GM12873 (cell line): ENCODE measurements at regions not wholly inside any gene's neighbourhood (a gene's known extent, or its start where the extent isn't known, plus 50 kb on each side); places are given as distances from the start of the nearest gene placed in this dataset.

Experiments
- TF ChIP-seq, protein P1 (sequence below): IDR thresholded peaks from 2 replicates; pipeline ENCODE4 v1.5.1; 2012; ENCODE audit warnings: low read depth, mild to moderate bottlenecking, moderate library complexity, low read length, control low read depth; ENCODE audit not compliant: insufficient read depth; ENCODE audit errors: missing control alignments

DNA sequence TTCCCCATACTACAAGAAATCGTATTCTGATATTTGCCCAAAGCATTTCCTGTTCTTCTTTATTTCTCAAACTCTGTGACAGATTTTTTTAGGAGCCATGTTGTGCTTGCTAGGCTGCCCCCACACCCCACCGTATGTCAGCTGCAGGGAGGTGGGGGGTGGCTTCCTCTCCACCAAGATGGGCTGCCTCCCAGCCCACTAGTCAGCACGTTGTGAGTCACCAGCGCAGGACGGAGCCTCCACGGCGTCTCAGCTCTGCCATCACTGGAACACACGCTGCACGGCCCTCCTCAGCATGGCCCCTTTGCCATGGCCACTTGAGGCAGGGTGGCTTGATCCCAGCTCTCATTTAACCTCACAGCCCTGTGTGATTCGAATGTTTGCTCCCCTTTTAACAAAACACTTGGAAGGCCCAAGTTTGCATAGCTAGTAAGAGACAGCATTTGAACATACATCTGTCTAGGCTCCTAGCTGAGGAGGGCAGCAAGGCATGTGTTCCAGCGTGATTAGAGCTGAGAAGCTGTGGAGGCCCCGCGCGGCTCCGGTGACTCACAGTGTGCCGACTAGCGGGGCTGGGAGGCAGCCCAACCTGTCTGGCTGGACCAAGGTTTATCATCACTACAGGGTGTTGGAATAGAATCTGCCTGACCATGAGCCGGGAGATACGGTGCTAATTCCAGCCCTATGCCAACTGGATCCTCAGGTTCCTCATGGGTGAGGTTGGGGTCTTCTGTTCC lies 180.7 kb upstream of the NCAM1 start:
- TF ChIP-seq, protein P1, sequence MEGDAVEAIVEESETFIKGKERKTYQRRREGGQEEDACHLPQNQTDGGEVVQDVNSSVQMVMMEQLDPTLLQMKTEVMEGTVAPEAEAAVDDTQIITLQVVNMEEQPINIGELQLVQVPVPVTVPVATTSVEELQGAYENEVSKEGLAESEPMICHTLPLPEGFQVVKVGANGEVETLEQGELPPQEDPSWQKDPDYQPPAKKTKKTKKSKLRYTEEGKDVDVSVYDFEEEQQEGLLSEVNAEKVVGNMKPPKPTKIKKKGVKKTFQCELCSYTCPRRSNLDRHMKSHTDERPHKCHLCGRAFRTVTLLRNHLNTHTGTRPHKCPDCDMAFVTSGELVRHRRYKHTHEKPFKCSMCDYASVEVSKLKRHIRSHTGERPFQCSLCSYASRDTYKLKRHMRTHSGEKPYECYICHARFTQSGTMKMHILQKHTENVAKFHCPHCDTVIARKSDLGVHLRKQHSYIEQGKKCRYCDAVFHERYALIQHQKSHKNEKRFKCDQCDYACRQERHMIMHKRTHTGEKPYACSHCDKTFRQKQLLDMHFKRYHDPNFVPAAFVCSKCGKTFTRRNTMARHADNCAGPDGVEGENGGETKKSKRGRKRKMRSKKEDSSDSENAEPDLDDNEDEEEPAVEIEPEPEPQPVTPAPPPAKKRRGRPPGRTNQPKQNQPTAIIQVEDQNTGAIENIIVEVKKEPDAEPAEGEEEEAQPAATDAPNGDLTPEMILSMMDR = no peak

DNA sequence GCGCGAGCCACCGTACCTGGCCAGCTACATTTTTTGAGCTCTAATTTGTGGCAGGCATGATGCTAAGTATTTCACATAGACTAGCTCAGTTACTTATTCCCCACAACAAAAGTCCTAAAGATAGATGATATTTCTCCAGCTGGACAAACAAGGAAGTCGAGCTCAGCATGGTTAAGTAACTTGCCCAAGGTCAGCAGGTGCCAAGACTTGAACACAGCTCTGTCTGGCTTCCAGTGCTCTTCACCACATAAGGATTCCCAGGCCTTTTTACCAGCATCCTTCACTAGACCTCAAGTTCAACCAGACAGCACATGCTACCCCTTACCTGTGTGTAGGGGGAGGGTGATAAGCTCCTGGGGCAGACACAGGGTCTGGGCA lies 177.3 kb upstream of the NCAM1 start:
- TF ChIP-seq, protein P1 = no peak

DNA sequence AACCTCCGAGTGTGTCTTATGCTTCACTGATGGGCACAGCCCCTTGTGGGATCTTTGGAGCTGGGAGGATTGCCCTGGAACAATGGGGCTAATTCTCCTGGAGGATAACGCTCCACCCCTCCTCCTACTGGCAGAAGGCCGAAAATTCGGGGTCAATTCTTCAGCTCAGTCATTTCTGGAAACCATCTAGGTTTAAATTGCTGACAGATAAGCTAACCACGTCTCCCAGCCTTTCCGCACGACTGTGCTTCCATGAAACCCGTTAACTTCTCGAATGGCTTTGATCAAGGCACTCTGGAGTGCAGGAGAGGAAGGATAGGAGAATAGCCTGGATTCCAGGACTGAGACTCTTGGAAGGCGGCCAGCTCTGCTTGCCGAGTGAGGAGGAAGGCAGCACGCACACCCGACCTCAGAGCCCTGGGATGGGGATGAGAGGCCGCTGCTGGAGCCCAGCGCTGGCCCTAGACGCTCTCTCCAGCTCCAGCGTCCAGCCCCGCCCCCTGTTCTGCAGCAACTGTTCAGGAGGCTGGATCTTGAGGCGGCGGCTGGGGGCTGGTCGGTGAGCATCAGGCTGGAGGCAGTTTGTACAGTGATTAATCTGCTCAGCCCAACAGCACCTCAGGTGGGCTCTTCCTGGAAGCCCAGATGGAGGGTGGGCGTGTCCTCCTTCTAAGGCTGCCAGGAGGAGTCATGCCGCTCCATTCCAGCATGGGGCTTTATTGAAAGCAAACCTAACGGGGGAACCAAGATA lies 176.7 kb upstream of the NCAM1 start:
- TF ChIP-seq, protein P1 = no peak

DNA sequence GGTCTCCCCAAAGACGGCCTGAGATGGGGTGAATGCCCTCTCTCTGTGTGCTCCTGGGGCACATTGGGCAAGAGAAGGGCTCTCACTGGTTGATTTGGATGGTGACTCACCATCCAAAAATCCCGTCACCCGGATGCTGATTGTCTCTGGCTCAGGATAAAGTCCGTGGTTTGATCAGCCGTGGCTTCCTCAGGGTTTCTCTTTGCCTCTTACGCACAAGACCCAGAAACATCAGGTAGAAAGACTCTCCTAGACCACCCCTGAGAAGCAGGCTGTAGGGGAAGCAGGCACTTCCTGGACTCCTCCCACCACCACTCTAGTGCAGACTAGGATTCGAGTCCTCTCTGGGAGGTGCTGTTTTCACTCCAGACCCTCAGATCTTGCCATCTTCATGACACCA lies 176.1 kb upstream of the NCAM1 start:
- TF ChIP-seq, protein P1 = no peak

DNA sequence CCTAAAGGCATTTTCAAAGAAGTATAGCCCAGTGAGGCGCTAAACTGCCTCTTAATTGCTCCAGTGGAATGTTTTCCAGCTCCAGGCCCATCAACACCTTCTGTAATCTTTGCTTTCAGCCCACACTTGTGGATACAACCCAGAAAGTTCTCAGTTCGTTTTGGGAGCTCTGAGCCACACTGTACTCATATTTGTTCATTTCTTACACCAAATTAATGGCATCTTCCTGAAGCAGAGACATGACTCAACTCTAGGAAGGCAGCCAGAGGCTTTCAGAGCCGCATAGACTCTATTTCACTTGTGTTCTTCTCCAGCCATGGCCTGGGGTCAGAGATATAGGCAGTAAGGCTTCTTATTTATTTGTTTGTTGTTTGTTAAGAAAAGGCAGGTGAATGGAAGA lies 175.5 kb upstream of the NCAM1 start:
- TF ChIP-seq, protein P1 = no peak

DNA sequence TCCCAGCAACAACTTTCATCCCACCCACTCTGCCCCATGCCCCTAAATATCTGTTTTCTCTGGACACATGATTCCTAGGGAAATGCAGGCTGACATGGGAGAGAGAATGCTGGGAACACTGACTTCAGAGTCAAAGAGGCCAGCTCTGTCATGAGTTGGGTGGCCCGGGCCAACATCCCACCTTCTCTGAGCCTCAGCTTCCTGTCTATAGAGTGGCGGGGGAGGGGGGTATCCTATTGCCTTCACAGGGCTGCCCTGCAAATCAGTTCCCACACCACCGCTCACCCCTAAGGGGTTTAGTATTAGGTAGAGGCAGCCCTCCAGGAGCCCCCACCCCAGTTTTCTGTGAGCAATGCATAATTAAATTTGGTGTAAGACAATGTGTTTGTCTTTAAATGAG lies 175.0 kb upstream of the NCAM1 start:
- TF ChIP-seq, protein P1 = no peak

DNA sequence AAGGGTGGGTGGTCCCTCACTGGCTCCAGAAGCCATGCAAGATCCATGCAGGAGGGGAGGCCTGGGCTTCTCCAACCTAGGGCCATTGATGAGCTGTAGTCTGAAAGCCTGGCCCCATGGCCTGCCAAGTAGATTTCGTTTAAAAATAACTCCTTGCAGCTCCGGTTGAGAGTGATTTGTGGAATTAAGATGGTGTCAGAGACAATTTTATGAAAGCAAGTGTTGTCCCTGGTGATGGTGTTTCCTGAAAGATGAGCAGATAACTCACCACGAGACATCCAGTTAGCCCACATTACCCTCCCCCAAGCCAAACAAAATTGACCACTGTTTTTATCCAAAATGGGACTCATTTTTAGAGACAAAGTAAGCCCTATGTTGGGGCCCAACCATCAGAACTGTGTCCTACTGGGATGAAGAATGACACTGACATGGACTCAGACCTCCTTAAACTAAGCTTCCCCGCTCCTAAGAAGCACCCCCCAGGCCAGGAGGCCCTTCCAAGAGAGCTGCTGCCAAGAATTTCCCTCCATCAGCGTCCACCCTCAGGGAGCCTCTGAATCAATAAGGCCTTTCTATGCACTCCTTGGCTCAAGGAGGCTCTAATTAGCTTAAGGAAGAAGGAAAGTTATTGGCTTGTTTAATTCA lies 174.2 kb upstream of the NCAM1 start:
- TF ChIP-seq, protein P1 = no peak
